Endodermal cell (in vitro differentiated cells): ENCODE measurements at regions not wholly inside any gene's neighbourhood (a gene's known extent, or its start where the extent isn't known, plus 50 kb on each side); places are given as distances from the start of the nearest gene placed in this dataset.

Source experiments
- DNase-seq: peaks from one replicate; pipeline ENCODE4 v3.0.0-alpha.2; 2017
- H3K27ac ChIP-seq: 2 replicates; pipeline ENCODE4 v1.5.1; 2013; ENCODE audit warnings: mild to moderate bottlenecking, low read depth, low read length, moderate library complexity
- H3K27me3 ChIP-seq: 2 replicates; pipeline ENCODE4 v1.6.1; 2013; ENCODE audit warnings: mild to moderate bottlenecking, low read length, moderate library complexity; ENCODE audit not compliant: insufficient read depth, control insufficient read depth, poor library complexity, severe bottlenecking
- H3K36me3 ChIP-seq: 2 replicates; pipeline ENCODE4 v1.7.0; 2013; ENCODE audit warnings: mild to moderate bottlenecking, low read length, moderate library complexity; ENCODE audit not compliant: control insufficient read depth, insufficient read depth
- H3K4me1 ChIP-seq: one replicate; pipeline ENCODE4 v1.7.0; 2013; ENCODE audit warnings: low read length; ENCODE audit not compliant: control insufficient read depth, insufficient read depth
- H3K4me3 ChIP-seq: 2 replicates; pipeline ENCODE4 v1.5.1; 2013; ENCODE audit warnings: mild to moderate bottlenecking, low read length, moderate library complexity
- H3K9ac ChIP-seq: 2 replicates; pipeline ENCODE4 v1.6.1; 2013; ENCODE audit warnings: mild to moderate bottlenecking, low read length, moderate library complexity; ENCODE audit not compliant: poor library complexity, severe bottlenecking; ENCODE audit errors: extremely low read depth
- H3K9me3 ChIP-seq: 2 replicates; pipeline ENCODE4 v1.6.1; 2013; ENCODE audit warnings: mild to moderate bottlenecking, low read length, moderate library complexity; ENCODE audit not compliant: control insufficient read depth
- H3K27ac Mint-ChIP-seq: 2 replicates; pipeline ENCODE4 v1.8.0; 2020; ENCODE audit warnings: mixed read lengths
- H3K27me3 Mint-ChIP-seq: 2 replicates; pipeline ENCODE4 v1.8.0; 2021; ENCODE audit warnings: mild to moderate bottlenecking, mixed read lengths; ENCODE audit not compliant: insufficient read depth
- H3K36me3 Mint-ChIP-seq: 2 replicates; pipeline ENCODE4 v1.8.0; 2020; ENCODE audit warnings: low read depth, mixed read lengths
- H3K4me1 Mint-ChIP-seq: 2 replicates; pipeline ENCODE4 v1.8.0; 2020; ENCODE audit warnings: mixed read lengths
- H3K4me3 Mint-ChIP-seq: 2 replicates; pipeline ENCODE4 v1.8.0; 2020; ENCODE audit warnings: mild to moderate bottlenecking, moderate library complexity, mixed read lengths
- H3K9me3 Mint-ChIP-seq: 2 replicates; pipeline ENCODE4 v1.8.0; 2020; ENCODE audit warnings: mild to moderate bottlenecking, mixed read lengths
- WGBS, 2 experiments: methylation state at CpG; one replicate each; pipeline versions ENCODE4 v1.1.5 to v1.1.7; 2013; ENCODE audit warnings: missing lambda C conversion rate in 2 of 2, mixed read lengths in 1 of 2; ENCODE audit not compliant: insufficient coverage in 1 of 2, insufficient read length in 1 of 2; 5-methylcytosine and 5-hydroxymethylcytosine counted together
- TF ChIP-seq, protein P1 (sequence below): fragments of 200-600 bp; sonication (generic); conservative IDR thresholded peaks from 2 replicates; pipeline ENCODE4 v1.5.0; 2021; ENCODE audit warnings: antibody characterized with exemption, mild to moderate bottlenecking

- TF ChIP-seq, protein P1, sequence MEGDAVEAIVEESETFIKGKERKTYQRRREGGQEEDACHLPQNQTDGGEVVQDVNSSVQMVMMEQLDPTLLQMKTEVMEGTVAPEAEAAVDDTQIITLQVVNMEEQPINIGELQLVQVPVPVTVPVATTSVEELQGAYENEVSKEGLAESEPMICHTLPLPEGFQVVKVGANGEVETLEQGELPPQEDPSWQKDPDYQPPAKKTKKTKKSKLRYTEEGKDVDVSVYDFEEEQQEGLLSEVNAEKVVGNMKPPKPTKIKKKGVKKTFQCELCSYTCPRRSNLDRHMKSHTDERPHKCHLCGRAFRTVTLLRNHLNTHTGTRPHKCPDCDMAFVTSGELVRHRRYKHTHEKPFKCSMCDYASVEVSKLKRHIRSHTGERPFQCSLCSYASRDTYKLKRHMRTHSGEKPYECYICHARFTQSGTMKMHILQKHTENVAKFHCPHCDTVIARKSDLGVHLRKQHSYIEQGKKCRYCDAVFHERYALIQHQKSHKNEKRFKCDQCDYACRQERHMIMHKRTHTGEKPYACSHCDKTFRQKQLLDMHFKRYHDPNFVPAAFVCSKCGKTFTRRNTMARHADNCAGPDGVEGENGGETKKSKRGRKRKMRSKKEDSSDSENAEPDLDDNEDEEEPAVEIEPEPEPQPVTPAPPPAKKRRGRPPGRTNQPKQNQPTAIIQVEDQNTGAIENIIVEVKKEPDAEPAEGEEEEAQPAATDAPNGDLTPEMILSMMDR, result no peak
- H3K27ac ChIP-seq, result no peak overlapping the region
- WGBS, 2 experiments, result 74 to 90% methylated on average over 2 to 8 of the region's 8 CpGs
- no peak overlapping the region for H3K9ac ChIP-seq
- Mint-ChIP-seq H3K36me3 (no peaks in the 10 kb centered on the region), H3K4me3 (no peak overlapping the region), H3K9me3 (no peaks in the 10 kb centered on the region), H3K4me1 (peaks cover 8% of the 10 kb centered on the region), H3K27me3 (no peaks in the 10 kb centered on the region), H3K27ac (no peak overlapping the region)
- H3K36me3 ChIP-seq, result no peaks in the 10 kb centered on the region
- DNase-seq, result peak; percentile 74
- H3K4me1 ChIP-seq, result no peaks in the 10 kb centered on the region
- H3K27me3 ChIP-seq, result no peaks in the 10 kb centered on the region
- H3K4me3 ChIP-seq, result no peak overlapping the region
- no peaks in the 10 kb centered on the region for H3K9me3 ChIP-seq
These were observed 144.8 kb upstream of the RGPD4 start for GRCh38 chr2:107681936-107682335.

GRCh38 chr2:107684421-107684820 lies 142.3 kb upstream of the RGPD4 start:
- TF ChIP-seq, protein P1, result no peak
- 93 to 97% methylated on average over 4 of the region's 4 CpGs for WGBS, 2 experiments
- H3K9ac ChIP-seq, result no peak overlapping the region
- H3K4me3 ChIP-seq, result no peak overlapping the region
- no peaks in the 10 kb centered on the region for H3K36me3 ChIP-seq
- H3K27me3 ChIP-seq, result no peaks in the 10 kb centered on the region
- H3K36me3 Mint-ChIP-seq, result no peaks in the 10 kb centered on the region
- H3K9me3 ChIP-seq, result no peaks in the 10 kb centered on the region
- no peak overlapping the region for H3K27ac ChIP-seq
- H3K27ac Mint-ChIP-seq, result no peak overlapping the region
- no peaks in the 10 kb centered on the region for H3K9me3 Mint-ChIP-seq
- no peak overlapping the region for H3K4me3 Mint-ChIP-seq
- no peak for DNase-seq
- no peaks in the 10 kb centered on the region for H3K4me1 ChIP-seq
- peaks cover 8% of the 10 kb centered on the region for H3K4me1 Mint-ChIP-seq
- no peaks in the 10 kb centered on the region for H3K27me3 Mint-ChIP-seq

DNA sequence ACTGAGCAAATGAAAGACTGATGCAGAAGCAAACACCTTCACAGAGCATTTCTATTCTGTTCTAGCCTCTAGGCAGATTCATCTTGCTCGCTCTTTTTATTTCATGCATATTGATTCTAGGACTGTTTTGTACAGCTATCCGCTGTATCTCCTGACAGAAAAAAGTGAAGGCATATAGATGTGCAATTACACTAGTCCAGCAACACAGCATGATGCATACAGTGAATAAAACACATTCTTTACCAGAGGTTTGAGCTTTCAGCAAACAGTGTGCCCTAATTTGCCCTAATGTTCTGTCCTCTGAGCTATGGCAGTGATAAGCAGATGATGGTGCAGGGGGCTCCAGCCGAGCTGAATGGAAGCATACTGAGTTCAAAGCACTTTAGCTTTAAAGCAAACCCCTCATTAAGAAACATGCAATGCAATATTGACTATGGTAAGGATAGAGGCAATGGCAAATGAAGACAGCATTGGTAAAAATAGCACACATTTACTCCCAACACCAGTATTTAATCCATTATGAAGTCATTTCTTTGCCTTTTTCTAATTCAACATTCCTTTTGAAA lies 141.2 kb upstream of the RGPD4 start:
- Mint-ChIP-seq H3K36me3 (no peaks in the 10 kb centered on the region), H3K4me1 (peaks cover 8% of the 10 kb centered on the region), H3K4me3 (no peak overlapping the region), H3K27me3 (no peaks in the 10 kb centered on the region), H3K27ac (no peak overlapping the region), H3K9me3 (no peaks in the 10 kb centered on the region)
- Histone ChIP-seq H3K9me3 (no peaks in the 10 kb centered on the region), H3K4me1 (no peaks in the 10 kb centered on the region), H3K27ac (peak overlapping the region; percentile 1), H3K27me3 (no peaks in the 10 kb centered on the region), H3K9ac (no peak overlapping the region), H3K4me3 (no peak overlapping the region), H3K36me3 (no peaks in the 10 kb centered on the region)
- TF ChIP-seq, protein P1, result no peak
- DNase-seq, result no peak
- WGBS, 2 experiments, result 80 to 84% methylated on average over 1 to 3 of the region's 3 CpGs
